Keratinocyte (primary cell): ENCODE measurements at regions not wholly inside any gene's neighbourhood (a gene's known extent, or its start where the extent isn't known, plus 50 kb on each side); places are given as distances from the start of the nearest gene placed in this dataset.

ENCODE experiments used
- DNase-seq: peaks from one replicate; pipeline ENCODE4 v3.0.0-alpha.2; 2011; ENCODE audit warnings: low read depth, missing footprints, low spot score
- FAIRE-seq: peaks from 2 replicates; lab custom pipeline; 2011; peaks lifted over from hg19 to GRCh38; lab: Jason Lieb, UNC
- H2AFZ ChIP-seq: 2 replicates; pipeline ENCODE4 v1.6.0; 2012; ENCODE audit warnings: low read length, control low read depth, inconsistent platforms; ENCODE audit not compliant: control insufficient read depth
- H3K27ac ChIP-seq: 2 replicates; pipeline ENCODE4 v1.5.1; 2011; ENCODE audit warnings: low read length; ENCODE audit not compliant: control insufficient read depth, insufficient read depth
- H3K27me3 ChIP-seq: 3 replicates; pipeline ENCODE4 v1.6.0; 2011; ENCODE audit warnings: low read length; ENCODE audit not compliant: control insufficient read depth, insufficient read depth; ENCODE audit errors: extremely low read depth
- H3K36me3 ChIP-seq, 2 experiments: 2 replicates in 1 of 2; 3 replicates in 1 of 2; pipeline ENCODE4 v1.5.1; 2011; ENCODE audit warnings: low read length in 2 of 2, mild to moderate bottlenecking in 1 of 2; ENCODE audit not compliant: control insufficient read depth in 2 of 2, insufficient read depth in 2 of 2; ENCODE audit errors: extremely low read depth in 1 of 2
- H3K4me1 ChIP-seq: 3 replicates; pipeline ENCODE4 v1.5.1; 2011; ENCODE audit warnings: low read length; ENCODE audit not compliant: control insufficient read depth, insufficient read depth; ENCODE audit errors: extremely low read depth
- H3K4me2 ChIP-seq: 3 replicates; pipeline ENCODE4 v1.6.0; 2011; ENCODE audit warnings: low read depth, low read length; ENCODE audit not compliant: control insufficient read depth, insufficient read depth; ENCODE audit errors: extremely low read depth
- H3K4me3 ChIP-seq, 3 experiments: fragments of 200-600 bp in 1 of 3; sonication (generic) in 1 of 3; 2 replicates in 2 of 3; 3 replicates in 1 of 3; pipeline ENCODE4 v1.5.1; 2011 to 2016; ENCODE audit warnings: low read length in 3 of 3, mild to moderate bottlenecking in 3 of 3, control low read depth in 2 of 3, inconsistent platforms in 1 of 3, low read depth in 1 of 3, mixed read lengths in 1 of 3, mixed run types in 1 of 3, moderate library complexity in 1 of 3; ENCODE audit not compliant: control insufficient read depth in 2 of 3, insufficient read depth in 2 of 3; ENCODE audit errors: extremely low read depth in 1 of 3
- H3K79me2 ChIP-seq: 2 replicates; pipeline ENCODE4 v1.6.0; 2012; ENCODE audit warnings: low read length; ENCODE audit not compliant: control insufficient read depth, insufficient read depth
- H3K9ac ChIP-seq: 3 replicates; pipeline ENCODE4 v1.6.0; 2011; ENCODE audit warnings: low read length; ENCODE audit not compliant: control insufficient read depth, insufficient read depth; ENCODE audit errors: extremely low read depth
- H3K9me1 ChIP-seq: 3 replicates; pipeline ENCODE4 v1.6.0; 2011; ENCODE audit warnings: low read length; ENCODE audit not compliant: control insufficient read depth, insufficient read depth; ENCODE audit errors: extremely low read depth
- H3K9me3 ChIP-seq: 2 replicates; pipeline ENCODE4 v1.5.1; 2012; ENCODE audit warnings: low read depth, low read length; ENCODE audit not compliant: control insufficient read depth
- H4K20me1 ChIP-seq: 3 replicates; pipeline ENCODE4 v1.6.0; 2011; ENCODE audit warnings: low read length; ENCODE audit not compliant: control insufficient read depth, insufficient read depth; ENCODE audit errors: extremely low read depth
- CTCF ChIP-seq, 3 experiments: IDR thresholded peaks in 1 of 3; conservative IDR thresholded peaks in 1 of 3; optimal IDR thresholded peaks in 1 of 3; 2 replicates in 2 of 3; 3 replicates in 1 of 3; pipeline versions ENCODE3 to v1.5.1; 2011; ENCODE audit warnings: low read length in 3 of 3, mild to moderate bottlenecking in 3 of 3, moderate library complexity in 2 of 3, control low read depth in 1 of 3, inconsistent platforms in 1 of 3; ENCODE audit not compliant: insufficient read depth in 2 of 3; ENCODE audit errors: extremely low read depth in 1 of 3
- EZH2 ChIP-seq: IDR thresholded peaks from one replicate; pipeline ENCODE4 v1.6.1; 2012; ENCODE audit warnings: inconsistent platforms, mild to moderate bottlenecking, low read length, moderate library complexity
- dilution Hi-C: fragments of 300-500 bp; cut with MboI; formaldehyde crosslinking; loops from one replicate; pipeline ENCODE4 v1.7.0; 2020; ENCODE audit warnings: low sequenced_read_pairs; ENCODE audit not compliant: extremely low pct_ligation_motif_present

GRCh38 chr12:105769486-105769885, 369.3 kb downstream of the NUAK1 start:
- H4K20me1 ChIP-seq, result no peaks in the 10 kb centered on the region
- no peak overlapping the region for H2AFZ ChIP-seq
- no peak overlapping the region for H3K4me2 ChIP-seq
- dilution Hi-C loops, result no loop called here
- DNase-seq, result no peak
- no peaks in the 10 kb centered on the region for H3K79me2 ChIP-seq
- H3K27me3 ChIP-seq, result no peaks in the 10 kb centered on the region
- no peak overlapping the region for H3K27ac ChIP-seq
- H3K9ac ChIP-seq, result no peak overlapping the region
- no peaks in the 10 kb centered on the region for H3K4me1 ChIP-seq
- no peaks in the 10 kb centered on the region for H3K9me1 ChIP-seq
- H3K36me3 ChIP-seq, result no peaks in the 10 kb centered on the region
- FAIRE-seq, result no peak
- no peak overlapping the region for H3K4me3 ChIP-seq
- H3K9me3 ChIP-seq, result no peaks in the 10 kb centered on the region
- TF ChIP-seq CTCF (optimal IDR thresholded peaks at IDR 0.05 in 1 of 3, IDR thresholded peaks at IDR 0.05 in 1 of 3, conservative IDR thresholded peaks at IDR 0.05 in 1 of 3; ENCODE audit: extremely low read depth in 1 of 3, insufficient read depth in 2 of 3, low read length in 3 of 3) (no peak), EZH2 (no peak)

GRCh38 chr12:105773471-105773870, 365.3 kb downstream of the NUAK1 start:
- Histone ChIP-seq H3K4me1 (no peaks in the 10 kb centered on the region), H3K27me3 (no peaks in the 10 kb centered on the region), H3K9me3 (no peaks in the 10 kb centered on the region), H3K4me2 (no peak overlapping the region), H3K79me2 (no peaks in the 10 kb centered on the region), H3K4me3 (no peak overlapping the region), H2AFZ (no peak overlapping the region), H3K9ac (no peak overlapping the region), H4K20me1 (no peaks in the 10 kb centered on the region), H3K27ac (no peak overlapping the region), H3K36me3 (no peaks in the 10 kb centered on the region), H3K9me1 (no peaks in the 10 kb centered on the region)
- TF ChIP-seq CTCF (optimal IDR thresholded peaks at IDR 0.05 in 1 of 3, IDR thresholded peaks at IDR 0.05 in 1 of 3, conservative IDR thresholded peaks at IDR 0.05 in 1 of 3; ENCODE audit: extremely low read depth in 1 of 3, insufficient read depth in 2 of 3, low read length in 3 of 3), result no peak
- no peak for TF ChIP-seq EZH2
- no peak for DNase-seq
- FAIRE-seq, result no peak
- dilution Hi-C loops, result no loop called here
